ENCODE measurements at regions not wholly inside any gene's neighbourhood (a gene's known extent, or its start where the extent isn't known, plus 50 kb on each side); places are given as distances from the start of the nearest gene placed in this dataset.

GRCh38 chr5:167488371-167488770 lies 803.1 kb upstream of the WWC1 start:
- TF ChIP-seq POLR2AphosphoS5 (IDR thresholded peaks at IDR 0.05; ENCODE audit: insufficient read depth, low read depth, low read length) = no peak
- TF ChIP-seq POLR2A (IDR thresholded peaks at IDR 0.05; ENCODE audit: low read depth, low read length) = no peak
- no peak for TF ChIP-seq CTCF (IDR thresholded peaks at IDR 0.05; ENCODE audit: extremely low read depth in 1 of 2, insufficient read depth in 1 of 2, low read depth in 1 of 2, low read length in 2 of 2)
- TF ChIP-seq EZH2 (IDR thresholded peaks at IDR 0.05; ENCODE audit: borderline replicate concordance, low read depth, low read length, severe bottlenecking) = no peak
- no peak for TF ChIP-seq FOS (IDR thresholded peaks at IDR 0.05; ENCODE audit: borderline replicate concordance, insufficient read depth, low read length)
- TF ChIP-seq MAX (IDR thresholded peaks at IDR 0.05; ENCODE audit: insufficient read depth, insufficient read length) = no peak
- TF ChIP-seq MYC (IDR thresholded peaks at IDR 0.05; ENCODE audit: low read depth, low read length) = no peak

Measured in endothelial cell of umbilical vein (primary cell).